22Rv1 (cell line): ENCODE measurements at regions not wholly inside any gene's neighbourhood (a gene's known extent, or its start where the extent isn't known, plus 50 kb on each side); places are given as distances from the start of the nearest gene placed in this dataset.
"Not testable (repeated sequence)": the region's sequence is repeated elsewhere in the genome, so short reads cannot be mapped to it uniquely, and the experiment has no call there.

Source experiments
- H3K27ac ChIP-seq: fragments of 450-650 bp; 2 replicates; pipeline ENCODE4 v1.5.1; 2017
- CTCF ChIP-seq: fragments of 450-650 bp; IDR thresholded peaks from 2 replicates; pipeline ENCODE4 v1.5.1; 2017; ENCODE audit warnings: mild to moderate bottlenecking
- ZFX ChIP-seq: fragments of 450-650 bp; IDR thresholded peaks from 2 replicates; pipeline ENCODE4 v1.6.1; 2017; ENCODE audit warnings: antibody characterized with exemption, borderline replicate concordance

DNA sequence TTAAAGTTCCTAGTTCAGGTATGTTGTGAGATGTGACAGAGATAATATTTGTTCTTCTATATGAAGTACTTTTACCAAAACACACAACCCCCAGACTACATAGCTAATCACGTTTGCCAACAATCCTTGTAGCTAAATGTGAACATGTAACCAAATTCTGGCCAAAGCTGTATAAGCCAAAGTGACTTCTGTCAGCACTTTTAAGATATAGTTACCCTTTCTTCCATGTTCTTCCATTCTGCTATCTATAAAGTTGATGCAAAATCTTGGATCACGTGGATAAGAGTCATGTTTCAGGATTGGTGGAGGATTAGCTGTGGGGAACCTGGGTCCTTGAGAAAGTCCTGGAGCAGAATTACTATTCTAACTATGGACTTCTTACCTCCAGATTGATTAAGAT, 1366.6 kb downstream of the FSCB start:
- no peak overlapping the region for H3K27ac ChIP-seq
- no peak for TF ChIP-seq ZFX
- TF ChIP-seq CTCF: no peak

DNA sequence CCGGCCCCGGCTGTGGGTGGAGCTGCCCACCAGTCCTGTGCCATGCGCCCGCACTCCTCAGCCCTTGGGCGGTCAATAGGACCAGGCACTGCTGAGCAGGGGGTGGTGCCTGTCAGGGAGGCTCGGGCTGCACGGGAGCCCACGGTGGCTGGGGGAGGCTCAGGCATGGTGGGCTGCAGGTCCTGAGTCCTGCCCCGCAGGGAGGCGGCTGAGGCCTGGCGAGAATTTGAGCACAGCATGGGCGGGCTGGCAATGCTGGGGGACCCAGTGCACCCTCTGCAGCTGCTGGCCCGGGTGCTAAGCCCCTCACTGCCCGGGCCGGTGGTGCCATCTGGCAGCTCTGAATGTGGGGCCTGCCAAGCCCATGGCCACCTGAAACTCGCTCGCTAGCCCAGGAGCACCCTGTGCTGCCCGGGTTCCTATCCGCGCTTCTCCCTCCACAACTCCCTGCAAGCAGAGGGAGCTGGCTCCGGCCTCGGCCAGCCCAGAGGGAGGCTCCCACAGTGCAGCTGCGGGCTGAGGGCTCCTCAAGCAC, 1371.1 kb downstream of the FSCB start:
- H3K27ac ChIP-seq: no peak overlapping the region
- no peak for TF ChIP-seq CTCF
- TF ChIP-seq ZFX: no peak

DNA sequence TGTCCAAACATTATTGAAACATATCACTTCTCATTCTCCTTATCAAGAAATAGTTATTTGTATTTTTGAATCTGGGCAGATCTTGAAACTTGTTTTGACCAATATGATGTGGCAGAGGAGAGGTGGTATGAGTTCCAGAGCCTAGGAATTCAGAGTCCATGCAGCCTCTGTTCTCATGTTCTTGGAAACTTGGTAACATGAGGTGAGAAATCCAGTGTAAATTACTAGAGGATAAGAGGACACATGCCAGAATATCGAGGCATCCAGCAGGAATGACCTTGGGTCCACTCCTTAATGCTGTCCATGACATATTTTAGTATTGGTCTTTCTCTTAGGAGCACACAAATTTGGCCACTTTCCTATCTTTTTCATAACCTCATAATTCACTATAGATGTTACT, 1374.6 kb downstream of the FSCB start:
- H3K27ac ChIP-seq: no peak overlapping the region
- TF ChIP-seq ZFX (no peak), CTCF (no peak)

DNA sequence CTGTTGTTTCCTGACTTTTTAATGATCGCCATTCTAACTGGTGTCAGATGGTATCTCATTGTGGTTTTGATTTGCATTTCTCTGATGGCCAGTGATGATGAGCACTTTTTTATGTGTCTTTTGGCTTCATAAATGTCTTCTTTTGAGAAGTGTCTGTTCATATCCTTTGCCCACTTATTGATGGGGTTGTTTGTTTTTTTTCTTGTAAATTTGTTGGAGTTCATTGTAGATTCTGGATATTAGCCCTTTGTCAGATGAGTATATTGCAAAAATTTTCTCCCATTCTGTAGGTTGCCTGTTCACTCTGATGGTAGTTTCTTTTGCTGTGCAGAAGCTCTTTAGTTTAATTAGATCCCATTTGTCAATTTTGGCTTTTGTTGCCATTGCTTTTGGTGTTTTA, 1378.7 kb downstream of the FSCB start:
- H3K27ac ChIP-seq: not testable (repeated sequence)

DNA sequence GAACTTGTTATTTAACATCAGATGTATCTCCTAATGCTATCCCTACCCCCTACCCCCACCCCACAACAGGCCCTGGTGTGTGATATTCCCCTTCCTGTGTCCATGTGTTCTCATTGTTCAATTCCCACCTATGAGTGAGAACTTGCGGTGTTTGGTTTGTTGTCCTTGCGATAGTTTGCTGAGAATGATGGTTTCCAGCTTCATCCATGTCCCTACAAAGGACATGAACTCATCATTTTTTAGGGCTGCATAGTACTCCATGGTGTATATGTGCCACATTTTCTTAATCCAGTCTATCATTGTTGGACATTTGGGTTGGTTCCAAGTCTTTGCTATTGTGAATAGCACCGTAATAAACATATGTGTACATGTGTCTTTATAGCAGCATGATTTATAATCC, 1379.2 kb downstream of the FSCB start:
- not testable (repeated sequence) for H3K27ac ChIP-seq

GRCh38 chr14:43123544-43123943, 1383.5 kb downstream of the FSCB start:
- no peak overlapping the region for H3K27ac ChIP-seq
- TF ChIP-seq ZFX (no peak), CTCF (no peak)

GRCh38 chr14:43119672-43120071, 1387.4 kb downstream of the FSCB start:
- TF ChIP-seq CTCF (no peak), ZFX (no peak)
- no peak overlapping the region for H3K27ac ChIP-seq

DNA sequence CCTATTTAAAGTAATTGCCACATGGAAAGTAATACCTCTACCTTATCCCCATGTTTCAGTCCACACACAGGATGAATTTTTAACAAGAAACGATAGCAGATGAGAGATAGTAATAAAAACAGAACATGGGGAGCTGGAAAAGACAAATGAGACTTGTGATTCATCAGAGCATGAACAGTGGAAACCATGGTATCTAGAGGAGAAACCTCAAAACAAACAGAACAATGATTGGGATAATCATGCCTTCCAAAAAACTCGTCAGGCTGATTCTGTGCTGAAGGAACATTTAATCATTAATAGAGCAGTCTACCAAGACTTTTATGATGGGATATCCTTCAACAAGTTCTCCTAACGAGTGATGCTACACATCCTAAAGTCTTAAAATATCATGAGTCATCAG, 1390.7 kb downstream of the FSCB start:
- H3K27ac ChIP-seq: no peak overlapping the region
- no peak for TF ChIP-seq ZFX
- no peak for TF ChIP-seq CTCF

GRCh38 chr14:43105305-43105704, 1401.8 kb downstream of the FSCB start:
- peak overlapping the region; percentile 67 for H3K27ac ChIP-seq
- TF ChIP-seq CTCF (no peak), ZFX (no peak)
